NCI-H2196 (cell line): ENCODE measurements at regions not wholly inside any gene's neighbourhood (a gene's known extent, or its start where the extent isn't known, plus 50 kb on each side); places are given as distances from the start of the nearest gene placed in this dataset.

Source experiments
- DNase-seq: peaks from one replicate; lab custom pipeline; 2025; ENCODE audit not compliant: unreplicated experiment; lab: John Stamatoyannopoulos, UW

- DNase-seq, result no peak
Observed at GRCh38 chr3:7793786-7794185, 707.8 kb upstream of the LMCD1 start.

- no peak for DNase-seq
Observed at GRCh38 chr3:7798276-7798675, 703.3 kb upstream of the LMCD1 start.

GRCh38 chr3:7800006-7800780 lies 701.4 kb upstream of the LMCD1 start:
- no peak for DNase-seq

GRCh38 chr3:7812490-7812889 lies 689.1 kb upstream of the LMCD1 start:
- DNase-seq, result no peak

DNA sequence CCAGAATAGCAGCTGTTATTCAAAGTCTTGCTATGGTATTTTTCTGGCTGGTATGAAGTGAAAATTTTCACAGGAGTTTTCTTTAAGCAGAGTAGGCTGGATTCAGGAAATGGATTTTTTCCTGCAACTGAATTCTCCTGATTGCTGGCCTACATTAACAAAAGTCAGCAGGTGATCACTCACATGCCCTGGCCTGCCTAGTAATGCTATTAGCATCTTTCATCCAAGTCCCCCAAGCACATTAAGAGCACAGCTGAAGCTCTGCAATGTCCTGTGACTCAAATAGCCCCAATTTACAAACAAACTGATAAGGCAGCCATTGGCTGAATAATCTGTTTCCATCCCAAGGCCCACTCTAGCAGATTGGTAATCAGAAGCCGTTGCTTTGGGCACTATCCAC lies 688.3 kb upstream of the LMCD1 start:
- DNase-seq, result no peak

DNA sequence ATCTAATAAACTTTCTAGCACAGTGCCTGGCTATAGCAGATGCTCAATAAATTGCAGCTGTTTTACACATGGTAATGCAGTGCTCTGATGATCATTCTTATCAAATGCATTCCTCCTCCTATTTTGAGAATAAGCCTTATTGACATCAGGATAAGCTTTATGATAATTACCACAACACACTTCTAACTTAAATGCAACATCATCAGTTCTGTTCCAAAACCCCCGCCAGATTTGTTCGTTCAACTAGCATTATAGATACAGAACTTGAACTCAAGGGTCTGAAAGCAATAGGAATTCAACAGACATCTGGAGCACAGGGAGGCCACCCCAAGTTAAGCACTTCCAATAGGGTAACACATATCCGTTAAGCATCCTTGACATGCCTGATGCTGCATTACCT lies 684.4 kb upstream of the LMCD1 start:
- no peak for DNase-seq

- no peak for DNase-seq
Observed at GRCh38 chr3:7820969-7821368, 680.7 kb upstream of the LMCD1 start.

DNA sequence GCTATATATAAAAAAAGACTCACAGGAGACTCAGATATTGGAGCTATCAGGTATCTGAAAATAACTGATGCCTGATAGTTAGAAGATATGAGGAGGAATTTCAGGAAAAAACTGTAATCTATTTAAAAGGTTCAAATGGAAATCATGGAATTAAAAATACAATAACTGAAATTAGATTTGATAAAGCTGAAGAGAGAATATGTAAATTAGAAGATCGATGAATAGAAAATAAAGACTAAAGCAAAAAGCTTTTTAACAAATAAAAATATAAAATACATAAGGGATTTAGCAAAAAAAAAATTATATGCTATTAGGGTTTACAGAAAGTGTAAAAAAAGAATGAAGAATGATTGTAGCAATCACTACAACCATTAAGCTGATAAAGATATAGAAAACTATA lies 679.8 kb upstream of the LMCD1 start:
- no peak for DNase-seq

- DNase-seq, result no peak
Observed at GRCh38 chr3:7841451-7841850, 660.2 kb upstream of the LMCD1 start.

DNA sequence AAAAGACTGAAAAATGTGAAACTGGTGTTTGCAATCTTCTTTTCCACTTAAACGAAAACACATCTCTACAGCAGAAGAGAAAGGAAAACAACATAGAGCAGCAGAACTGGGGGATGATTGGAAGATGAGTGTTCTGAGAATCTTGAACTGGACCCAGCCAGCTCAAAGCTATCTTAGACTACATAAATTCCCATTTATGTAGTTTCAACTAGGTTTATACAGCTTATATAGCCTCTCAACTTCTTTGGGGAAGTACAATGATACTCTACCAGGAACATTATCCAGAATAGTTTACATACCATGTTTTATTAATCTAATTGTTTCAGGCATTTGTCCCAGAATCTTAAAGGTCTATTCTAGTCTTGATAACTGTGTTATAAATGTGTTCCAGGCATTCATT lies 658.2 kb upstream of the LMCD1 start:
- DNase-seq, result no peak

GRCh38 chr3:7847021-7847420 lies 654.6 kb upstream of the LMCD1 start:
- no peak for DNase-seq

DNA sequence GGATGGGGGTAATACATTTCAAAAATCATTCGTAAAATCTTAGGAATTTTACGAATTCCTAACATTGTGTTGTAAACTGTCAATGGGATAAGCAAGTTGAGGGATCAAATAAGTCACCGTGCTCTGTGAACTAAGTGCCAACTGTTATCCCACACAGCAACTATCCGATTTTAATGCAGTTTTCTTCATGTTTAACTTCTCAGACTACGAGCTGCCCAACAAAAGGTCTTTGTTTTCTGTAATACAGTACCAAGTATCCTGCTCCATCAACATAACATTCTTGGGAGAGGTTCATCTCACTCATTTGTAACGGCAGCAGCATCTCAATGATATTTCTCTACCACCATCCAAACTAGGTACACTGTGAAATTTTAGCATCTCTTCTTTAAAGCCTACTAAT lies 654.1 kb upstream of the LMCD1 start:
- no peak for DNase-seq

DNA sequence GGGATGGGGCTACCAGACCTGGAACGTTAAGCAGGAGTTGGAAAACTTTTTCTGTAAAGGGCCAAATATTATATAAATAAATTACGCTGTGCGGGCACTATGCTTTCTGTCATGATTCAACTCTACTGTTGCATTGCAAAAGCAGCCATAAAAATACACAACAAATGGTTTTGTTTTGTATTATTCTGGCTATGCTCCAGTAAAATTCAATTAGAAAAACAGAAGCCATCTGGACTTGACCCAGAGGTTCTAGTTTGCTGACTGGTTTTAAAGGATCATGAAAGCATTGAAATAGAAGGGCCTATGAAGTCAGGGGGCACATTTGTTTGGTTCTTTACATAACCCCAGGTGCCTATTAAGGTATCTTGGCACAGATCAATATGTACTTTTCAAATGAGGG lies 647.4 kb upstream of the LMCD1 start:
- DNase-seq, result no peak

- no peak for DNase-seq
Observed at GRCh38 chr3:7854721-7855120, 646.9 kb upstream of the LMCD1 start.

- no peak for DNase-seq
Observed at GRCh38 chr3:7865611-7866010, 636.0 kb upstream of the LMCD1 start.

DNA sequence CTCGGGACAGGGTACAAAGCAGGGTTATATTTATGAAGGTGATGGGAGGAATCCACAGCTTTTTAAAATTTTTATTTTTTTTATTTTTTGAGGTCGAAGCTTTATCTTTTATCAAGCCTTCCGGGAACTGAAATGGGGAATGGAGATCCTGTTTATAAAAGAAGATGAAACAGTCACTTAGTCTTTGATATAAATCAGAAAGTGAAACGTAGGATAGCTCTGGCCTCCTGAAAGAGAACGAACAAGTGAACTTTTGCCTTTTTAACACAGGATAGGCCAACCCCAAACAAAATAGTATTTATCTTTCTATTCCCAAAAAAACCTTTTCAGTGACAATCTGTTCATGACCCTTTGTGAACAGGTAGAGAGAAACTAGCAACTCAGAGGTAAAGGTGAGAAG lies 634.0 kb upstream of the LMCD1 start:
- no peak for DNase-seq

- no peak for DNase-seq
Observed at GRCh38 chr3:7871003-7871560, 630.5 kb upstream of the LMCD1 start.

DNA sequence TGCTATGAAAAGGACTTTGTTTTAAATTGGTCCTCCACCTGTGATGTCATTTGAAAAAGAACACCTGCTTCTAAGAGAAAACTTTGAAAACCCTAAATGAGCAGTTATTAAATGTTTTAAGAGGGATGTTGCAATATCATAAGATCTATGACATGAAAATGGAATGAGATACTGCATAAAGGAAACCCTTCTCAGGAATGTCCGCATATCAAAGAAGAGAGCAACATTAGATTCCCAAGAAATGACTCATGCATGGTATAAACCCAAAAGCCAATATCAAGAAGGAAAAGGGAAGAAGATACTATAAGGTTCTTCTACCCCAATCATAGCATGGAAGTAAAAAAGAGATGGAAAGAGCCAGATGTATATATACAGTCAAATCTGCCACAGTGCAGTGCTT lies 627.5 kb upstream of the LMCD1 start:
- no peak for DNase-seq

- no peak for DNase-seq
Observed at GRCh38 chr3:7875925-7876324, 625.7 kb upstream of the LMCD1 start.

GRCh38 chr3:7876741-7877297 lies 624.8 kb upstream of the LMCD1 start:
- no peak for DNase-seq

DNA sequence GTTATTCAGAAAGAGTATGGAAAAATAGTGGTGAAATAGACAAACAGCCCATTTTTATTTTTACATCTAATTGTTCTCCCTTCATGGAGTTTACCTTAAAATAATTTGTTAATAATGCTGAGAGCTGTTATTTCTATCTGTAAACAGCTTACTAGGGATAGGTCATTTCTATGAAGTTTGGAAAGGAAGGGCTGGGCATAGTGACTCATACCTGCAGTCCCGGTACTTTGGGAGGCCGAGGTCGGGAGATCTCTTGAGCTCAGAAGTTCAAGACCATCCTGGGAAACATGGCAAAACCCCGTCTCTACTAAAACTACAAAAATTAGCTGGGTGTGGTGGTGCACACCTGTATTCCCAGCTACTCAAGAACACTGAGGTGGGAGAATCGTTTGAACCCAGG lies 624.3 kb upstream of the LMCD1 start:
- no peak for DNase-seq

GRCh38 chr3:7879572-7879971 lies 622.1 kb upstream of the LMCD1 start:
- DNase-seq, result no peak

GRCh38 chr3:7881946-7882345 lies 619.7 kb upstream of the LMCD1 start:
- no peak for DNase-seq
